Smooth muscle cell (in vitro differentiated cells): ENCODE measurements at regions not wholly inside any gene's neighbourhood (a gene's known extent, or its start where the extent isn't known, plus 50 kb on each side); places are given as distances from the start of the nearest gene placed in this dataset.

ENCODE experiments used
- DNase-seq: peaks from one replicate; lab custom pipeline; 2025; ENCODE audit not compliant: unreplicated experiment; lab: John Stamatoyannopoulos, UW
- H2AFZ ChIP-seq: fragments of 200-600 bp; sonication (generic); 2 replicates; pipeline ENCODE4 v1.6.0; 2016; ENCODE audit warnings: antibody characterized with exemption, low read depth, mild to moderate bottlenecking
- H3F3A ChIP-seq: fragments of 200-600 bp; sonication (generic); 2 replicates; pipeline ENCODE4 v1.6.0; 2017; ENCODE audit warnings: antibody characterized with exemption, low read depth
- H3K27ac ChIP-seq: fragments of 200-600 bp; sonication (generic); 2 replicates; pipeline ENCODE4 v1.5.1; 2016; ENCODE audit warnings: low read depth, mild to moderate bottlenecking
- H3K27me3 ChIP-seq: fragments of 200-600 bp; sonication (generic); 2 replicates; pipeline ENCODE4 v1.6.1; 2016; ENCODE audit warnings: low read depth, mild to moderate bottlenecking
- H3K36me3 ChIP-seq: fragments of 200-600 bp; sonication (generic); 2 replicates; pipeline ENCODE4 v1.5.1; 2016; ENCODE audit warnings: low read depth
- H3K4me1 ChIP-seq: fragments of 200-600 bp; sonication (generic); 2 replicates; pipeline ENCODE4 v1.5.1; 2016; ENCODE audit warnings: low read depth
- H3K4me2 ChIP-seq: fragments of 200-600 bp; sonication (generic); 2 replicates; pipeline ENCODE4 v1.6.0; 2016; ENCODE audit warnings: mild to moderate bottlenecking
- H3K4me3 ChIP-seq: fragments of 200-600 bp; sonication (generic); 2 replicates; pipeline ENCODE4 v1.5.1; 2016; ENCODE audit warnings: mild to moderate bottlenecking
- H3K79me2 ChIP-seq: fragments of 200-600 bp; sonication (generic); 2 replicates; pipeline ENCODE4 v1.6.0; 2016; ENCODE audit warnings: low read depth, mild to moderate bottlenecking
- H3K9ac ChIP-seq: fragments of 200-600 bp; sonication (generic); 2 replicates; pipeline ENCODE4 v1.6.0; 2016; ENCODE audit warnings: low read depth
- H3K9me3 ChIP-seq: fragments of 200-600 bp; sonication (generic); replicated peaks from 2 replicates; pipeline ENCODE4 v1.5.1; 2016; ENCODE audit warnings: low read depth
- H4K20me1 ChIP-seq: fragments of 200-600 bp; sonication (generic); 2 replicates; pipeline ENCODE4 v1.6.0; 2016; ENCODE audit warnings: low read depth
- WGBS: methylation state at CpG from one replicate; pipeline ENCODE4 v1.1.7; 2016; ENCODE audit warnings: low lambda C conversion rate; 5-methylcytosine and 5-hydroxymethylcytosine counted together
- TF ChIP-seq, protein P1 (sequence below): fragments of 200-600 bp; sonication (generic); IDR thresholded peaks from 2 replicates; pipeline ENCODE4 v1.5.1; 2017; ENCODE audit warnings: borderline replicate concordance, mild to moderate bottlenecking, antibody characterized with exemption; ENCODE audit not compliant: insufficient read depth, poor library complexity, severe bottlenecking

DNA sequence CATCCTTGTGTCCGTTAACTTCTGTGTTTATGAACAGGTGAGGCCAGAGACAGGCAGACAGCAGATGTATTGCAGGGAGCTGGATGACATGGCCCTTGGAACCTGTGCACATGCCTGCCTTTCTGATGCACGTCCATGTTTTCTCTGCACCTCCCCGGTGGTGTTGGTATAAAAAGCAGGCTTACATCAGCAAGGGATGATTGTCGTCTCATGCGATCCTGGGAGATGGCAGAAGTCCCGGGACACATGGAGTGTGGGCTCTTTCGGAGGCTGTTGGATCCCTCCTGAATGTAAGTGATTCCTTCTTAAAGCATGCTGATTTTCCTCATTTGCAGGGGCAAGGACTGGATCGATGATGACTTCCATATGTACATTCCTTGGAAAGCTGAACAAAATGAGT, 134.8 kb downstream of the SNRPN start:
- no peaks in the 10 kb centered on the region for H3K4me1 ChIP-seq
- TF ChIP-seq, protein P1, sequence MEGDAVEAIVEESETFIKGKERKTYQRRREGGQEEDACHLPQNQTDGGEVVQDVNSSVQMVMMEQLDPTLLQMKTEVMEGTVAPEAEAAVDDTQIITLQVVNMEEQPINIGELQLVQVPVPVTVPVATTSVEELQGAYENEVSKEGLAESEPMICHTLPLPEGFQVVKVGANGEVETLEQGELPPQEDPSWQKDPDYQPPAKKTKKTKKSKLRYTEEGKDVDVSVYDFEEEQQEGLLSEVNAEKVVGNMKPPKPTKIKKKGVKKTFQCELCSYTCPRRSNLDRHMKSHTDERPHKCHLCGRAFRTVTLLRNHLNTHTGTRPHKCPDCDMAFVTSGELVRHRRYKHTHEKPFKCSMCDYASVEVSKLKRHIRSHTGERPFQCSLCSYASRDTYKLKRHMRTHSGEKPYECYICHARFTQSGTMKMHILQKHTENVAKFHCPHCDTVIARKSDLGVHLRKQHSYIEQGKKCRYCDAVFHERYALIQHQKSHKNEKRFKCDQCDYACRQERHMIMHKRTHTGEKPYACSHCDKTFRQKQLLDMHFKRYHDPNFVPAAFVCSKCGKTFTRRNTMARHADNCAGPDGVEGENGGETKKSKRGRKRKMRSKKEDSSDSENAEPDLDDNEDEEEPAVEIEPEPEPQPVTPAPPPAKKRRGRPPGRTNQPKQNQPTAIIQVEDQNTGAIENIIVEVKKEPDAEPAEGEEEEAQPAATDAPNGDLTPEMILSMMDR = no peak
- H3K27ac ChIP-seq = no peak overlapping the region
- H3K79me2 ChIP-seq = no peaks in the 10 kb centered on the region
- no peak for DNase-seq
- H3K27me3 ChIP-seq = no peaks in the 10 kb centered on the region
- WGBS = 83% methylated on average over 8 of the region's 8 CpGs
- H4K20me1 ChIP-seq = peaks cover 8% of the 10 kb centered on the region
- H3F3A ChIP-seq = no peaks in the 10 kb centered on the region
- H2AFZ ChIP-seq = no peak overlapping the region
- H3K4me2 ChIP-seq = no peak overlapping the region
- H3K9me3 ChIP-seq = no peaks in the 10 kb centered on the region
- H3K4me3 ChIP-seq = no peak overlapping the region
- peaks cover 9% of the 10 kb centered on the region for H3K36me3 ChIP-seq
- H3K9ac ChIP-seq = no peak overlapping the region

DNA sequence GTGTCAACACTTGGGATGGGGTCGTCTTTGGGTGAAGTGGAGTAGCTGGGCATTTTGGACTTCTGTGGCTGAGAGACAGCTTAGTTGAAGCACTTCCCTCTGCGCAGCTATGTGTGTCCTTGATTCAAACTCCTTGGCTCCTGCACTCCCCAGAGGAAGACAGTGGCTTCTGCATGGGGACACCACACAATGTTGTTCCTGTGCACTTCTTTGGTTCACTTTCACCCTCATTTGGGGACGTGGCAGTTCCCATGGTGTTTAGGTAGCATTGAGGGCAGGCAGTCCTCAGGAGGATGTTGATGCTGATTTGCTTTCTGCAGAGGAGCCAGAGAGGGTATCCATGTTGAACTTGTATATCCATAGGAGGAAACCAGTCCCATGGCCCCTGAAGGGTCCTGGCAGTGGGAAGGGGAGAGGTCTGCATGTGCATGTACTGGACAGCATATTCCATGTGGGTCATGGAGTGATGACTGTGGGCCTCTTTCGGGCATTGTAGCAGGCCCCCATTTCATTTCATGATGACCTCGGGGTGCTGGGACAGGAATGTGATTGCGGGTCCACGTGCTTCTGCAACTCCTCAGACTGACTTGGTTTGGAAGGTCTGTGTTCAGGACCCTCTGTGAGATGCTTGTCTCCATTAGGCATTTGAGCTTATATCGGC, 135.4 kb downstream of the SNRPN start:
- TF ChIP-seq, protein P1 = no peak
- Histone ChIP-seq H2AFZ (no peak overlapping the region), H4K20me1 (peaks cover 8% of the 10 kb centered on the region), H3K36me3 (peaks cover 9% of the 10 kb centered on the region), H3K4me2 (no peak overlapping the region), H3K79me2 (no peaks in the 10 kb centered on the region), H3F3A (no peaks in the 10 kb centered on the region), H3K9ac (no peak overlapping the region), H3K27me3 (no peaks in the 10 kb centered on the region), H3K27ac (no peak overlapping the region), H3K9me3 (no peaks in the 10 kb centered on the region), H3K4me1 (no peaks in the 10 kb centered on the region), H3K4me3 (no peak overlapping the region)
- WGBS = 81% methylated on average over 8 of the region's 8 CpGs
- no peak for DNase-seq

DNA sequence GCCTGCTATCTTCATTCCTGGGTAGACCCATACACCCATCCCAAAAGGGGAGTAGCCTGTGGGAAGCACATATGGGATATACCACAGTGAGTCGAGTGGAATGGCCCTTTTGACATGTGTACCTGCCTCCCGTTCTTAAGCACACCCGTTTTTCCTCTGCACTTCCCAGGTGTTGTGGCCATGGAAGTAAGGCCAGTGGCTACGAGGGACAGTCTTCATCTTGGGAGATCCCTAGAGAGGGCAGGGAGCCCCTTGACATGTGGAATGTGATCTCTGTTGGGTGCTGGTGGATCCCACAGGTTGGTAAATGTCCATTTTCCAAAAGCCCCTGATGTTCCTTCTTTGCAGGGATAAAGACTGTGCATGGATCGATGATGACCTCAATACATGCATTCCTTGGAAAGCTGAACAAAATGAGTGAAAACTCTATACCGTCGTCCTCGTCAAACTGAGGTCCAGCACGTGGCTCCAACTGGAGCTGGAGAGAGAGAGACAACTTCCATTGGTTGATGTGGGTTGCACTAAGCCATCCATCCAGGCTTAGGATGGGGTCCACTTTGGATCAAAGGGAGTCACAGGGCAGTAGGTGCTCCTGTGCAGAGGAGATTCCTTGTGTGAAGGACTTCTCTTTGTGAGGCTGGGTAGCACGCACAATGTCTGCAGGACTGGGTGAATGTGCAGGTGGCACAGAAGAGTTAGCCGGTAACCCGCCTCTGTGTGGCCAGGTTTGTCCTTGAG, 136.8 kb downstream of the SNRPN start:
- H3K9ac ChIP-seq = no peak overlapping the region
- no peak overlapping the region for H3K4me2 ChIP-seq
- no peak overlapping the region for H3K27ac ChIP-seq
- H3K27me3 ChIP-seq = no peaks in the 10 kb centered on the region
- WGBS = 85% methylated on average over 12 of the region's 12 CpGs
- H2AFZ ChIP-seq = no peak overlapping the region
- H4K20me1 ChIP-seq = peaks cover 8% of the 10 kb centered on the region
- H3K4me1 ChIP-seq = no peaks in the 10 kb centered on the region
- H3F3A ChIP-seq = no peaks in the 10 kb centered on the region
- H3K4me3 ChIP-seq = no peak overlapping the region
- no peak for DNase-seq
- TF ChIP-seq, protein P1 = no peak
- H3K9me3 ChIP-seq = no peaks in the 10 kb centered on the region
- no peaks in the 10 kb centered on the region for H3K79me2 ChIP-seq
- H3K36me3 ChIP-seq = peaks cover 16% of the 10 kb centered on the region
